Adrenal gland (tissue), 5 donors: ENCODE measurements at regions not wholly inside any gene's neighbourhood (a gene's known extent, or its start where the extent isn't known, plus 50 kb on each side); places are given as distances from the start of the nearest gene placed in this dataset.

Experiments used
- POLR2A ChIP-seq, 2 donors: fragments of 450-650 bp; IDR thresholded peaks; one replicate each; pipeline ENCODE4 v1.6.1; 2017; ENCODE audit warnings: antibody characterized with exemption in 2 of 2, mild to moderate bottlenecking in 2 of 2, moderate library complexity in 1 of 2
- TF ChIP-seq, protein P1 (sequence below), 6 experiments: fragments of 450-650 bp in 4 of 6; fragments of 200-600 bp in 2 of 6; sonication (generic) in 1 of 6; IDR thresholded peaks; 1 replicate in 5 of 6; 2 replicates in 1 of 6; pipeline versions ENCODE4 v1.5.1 to v1.8.0; 2016 to 2021; ENCODE audit warnings: antibody characterized with exemption in 6 of 6, mild to moderate bottlenecking in 2 of 6, moderate library complexity in 1 of 6
- donor health status: DM: no; HTN: no; CAD: no.

DNA sequence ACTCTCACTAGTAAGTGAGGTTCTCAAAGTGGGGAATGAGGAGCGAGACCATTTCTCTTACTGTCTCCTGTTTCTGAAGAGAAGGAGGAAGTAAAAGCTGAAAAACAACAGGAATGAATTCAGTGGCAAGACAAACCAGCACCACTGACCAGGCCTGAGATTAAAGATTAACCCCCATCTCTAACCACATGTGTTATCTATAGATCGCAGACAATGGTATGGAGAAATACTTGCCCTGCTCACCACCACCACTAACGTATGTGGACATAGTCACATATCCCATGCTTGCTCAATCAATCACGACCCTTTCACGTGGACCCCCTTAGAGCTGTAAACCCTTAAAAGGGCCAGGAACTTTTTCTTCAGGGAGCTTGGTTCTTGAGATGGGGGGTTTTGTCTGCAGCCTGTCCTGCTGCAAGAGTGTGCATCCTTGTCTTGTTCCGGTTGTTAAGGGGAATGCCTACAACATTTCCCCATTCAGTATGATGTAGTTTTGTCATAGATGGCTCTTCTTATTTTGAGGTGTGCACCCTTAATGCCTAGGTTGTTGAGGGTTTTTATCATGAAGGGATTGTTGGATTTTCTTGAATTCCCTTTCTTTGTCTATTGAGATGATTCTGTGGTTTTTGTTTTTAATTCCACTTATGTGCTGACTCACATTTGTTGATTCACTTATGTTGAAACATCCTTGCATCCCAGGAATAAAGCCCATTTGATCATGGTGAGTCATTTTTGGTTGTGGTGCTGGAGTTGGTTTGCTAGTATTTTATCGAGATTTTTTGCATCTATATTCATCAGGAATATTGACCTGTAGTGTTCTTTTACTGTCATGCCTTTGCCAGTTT is 698.8 kb upstream of the LMO3 start:
- TF ChIP-seq, protein P1, sequence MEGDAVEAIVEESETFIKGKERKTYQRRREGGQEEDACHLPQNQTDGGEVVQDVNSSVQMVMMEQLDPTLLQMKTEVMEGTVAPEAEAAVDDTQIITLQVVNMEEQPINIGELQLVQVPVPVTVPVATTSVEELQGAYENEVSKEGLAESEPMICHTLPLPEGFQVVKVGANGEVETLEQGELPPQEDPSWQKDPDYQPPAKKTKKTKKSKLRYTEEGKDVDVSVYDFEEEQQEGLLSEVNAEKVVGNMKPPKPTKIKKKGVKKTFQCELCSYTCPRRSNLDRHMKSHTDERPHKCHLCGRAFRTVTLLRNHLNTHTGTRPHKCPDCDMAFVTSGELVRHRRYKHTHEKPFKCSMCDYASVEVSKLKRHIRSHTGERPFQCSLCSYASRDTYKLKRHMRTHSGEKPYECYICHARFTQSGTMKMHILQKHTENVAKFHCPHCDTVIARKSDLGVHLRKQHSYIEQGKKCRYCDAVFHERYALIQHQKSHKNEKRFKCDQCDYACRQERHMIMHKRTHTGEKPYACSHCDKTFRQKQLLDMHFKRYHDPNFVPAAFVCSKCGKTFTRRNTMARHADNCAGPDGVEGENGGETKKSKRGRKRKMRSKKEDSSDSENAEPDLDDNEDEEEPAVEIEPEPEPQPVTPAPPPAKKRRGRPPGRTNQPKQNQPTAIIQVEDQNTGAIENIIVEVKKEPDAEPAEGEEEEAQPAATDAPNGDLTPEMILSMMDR (IDR thresholded peaks at IDR 0.05) = no peak
- no peak for TF ChIP-seq POLR2A (IDR thresholded peaks at IDR 0.05)
